Ovary (tissue), 3 donors: ENCODE measurements at regions not wholly inside any gene's neighbourhood (a gene's known extent, or its start where the extent isn't known, plus 50 kb on each side); places are given as distances from the start of the nearest gene placed in this dataset.

Experiments
- CTCF ChIP-seq, 3 donors: fragments of 450-650 bp in 2 of 3; fragments of 200-600 bp in 1 of 3; IDR thresholded peaks; one replicate each; pipeline versions ENCODE4 v1.5.1 to v1.8.0; 2016 to 2022; ENCODE audit warnings: antibody characterized with exemption in 3 of 3, mild to moderate bottlenecking in 1 of 3
- EP300 ChIP-seq: sonication (generic); formaldehyde crosslinking; IDR thresholded peaks from one replicate; pipeline ENCODE4 v1.6.1; 2017; ENCODE audit warnings: antibody characterized with exemption
- POLR2A ChIP-seq: fragments of 450-650 bp; IDR thresholded peaks from one replicate; pipeline ENCODE4 v1.6.1; 2017; ENCODE audit warnings: antibody characterized with exemption, mild to moderate bottlenecking, moderate library complexity
- donor health status: DM: no; HTN: no; CAD: no.

DNA sequence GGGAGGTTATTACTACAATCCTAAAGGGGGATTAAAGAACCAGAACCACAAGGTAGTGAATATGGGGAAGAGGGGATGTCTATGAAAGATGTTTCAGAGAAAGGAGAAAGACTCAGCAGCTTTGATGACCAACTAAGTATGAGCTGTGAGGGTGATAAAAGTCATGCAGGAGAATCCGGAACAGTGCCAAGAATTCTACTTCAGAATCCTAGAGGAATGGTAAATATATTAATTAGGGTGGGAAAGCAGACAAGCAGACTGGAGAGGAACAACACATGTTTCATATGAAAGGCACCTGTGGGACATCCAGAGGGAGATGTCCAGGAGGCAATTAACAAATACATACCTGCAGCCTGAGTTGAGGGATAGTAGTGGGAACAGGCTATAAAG is 642.2 kb upstream of the DIPK2B start:
- TF ChIP-seq CTCF (IDR thresholded peaks at IDR 0.05) (no peak), EP300 (no peak), POLR2A (no peak)
